ENCODE measurements at regions not wholly inside any gene's neighbourhood (a gene's known extent, or its start where the extent isn't known, plus 50 kb on each side); places are given as distances from the start of the nearest gene placed in this dataset.

DNA sequence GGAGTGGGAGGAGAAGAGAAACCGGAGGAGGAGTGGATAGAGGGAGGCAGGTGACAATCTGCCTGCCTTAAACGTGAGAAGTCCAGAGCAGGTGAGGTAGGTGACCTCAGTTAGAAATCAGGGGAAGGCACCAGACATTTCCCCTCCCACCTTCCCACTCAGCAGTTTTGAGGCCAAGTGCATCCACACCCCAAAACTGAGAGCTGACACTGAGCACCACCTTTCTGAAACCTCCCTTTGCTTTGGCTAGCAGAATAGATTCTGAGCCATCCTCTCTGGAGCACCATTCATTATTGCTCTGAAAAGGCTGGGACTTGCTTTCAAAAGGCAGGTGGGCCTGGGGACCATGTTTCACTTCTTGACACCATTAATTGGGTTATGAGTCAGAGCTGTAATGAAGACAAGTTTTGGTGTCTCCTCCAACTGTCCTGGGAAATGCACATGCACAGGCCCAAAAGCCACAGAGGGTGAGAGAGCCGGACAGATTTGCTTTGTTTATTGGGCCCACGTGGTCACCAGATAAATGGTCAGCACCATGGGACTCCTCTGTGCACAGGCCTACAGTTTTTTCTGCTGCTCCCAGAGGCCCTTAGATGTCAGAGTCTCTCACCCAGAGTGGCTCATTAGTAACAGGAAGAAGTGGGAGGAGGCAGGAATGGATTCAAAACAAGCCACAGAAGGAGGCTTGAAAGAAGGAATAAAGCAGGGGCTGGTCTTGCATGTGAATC, 314.7 kb downstream of the TLE1 start:
- Histone ChIP-seq H3K4me1 (ENCODE audit: control insufficient read depth, insufficient read depth, low read length) (peaks cover 22% of the 10 kb centered on the region), H3K36me3 (ENCODE audit: control insufficient read depth, insufficient read depth, low read length) (no peaks in the 10 kb centered on the region), H3K4me3 (ENCODE audit: low read depth, low read length) (no peak overlapping the region), H3K27me3 (ENCODE audit: control insufficient read depth, insufficient read depth, low read length) (no peaks in the 10 kb centered on the region), H3K27ac (ENCODE audit: low read depth, low read length) (no peak overlapping the region), H3K9ac (ENCODE audit: low read depth, low read length) (no peak overlapping the region), H3K9me3 (ENCODE audit: control insufficient read depth, insufficient read depth, low read length) (no peaks in the 10 kb centered on the region)

GRCh38 chr9:81373294-81373693, 316.1 kb downstream of the TLE1 start:
- no peaks in the 10 kb centered on the region for H3K9me3 ChIP-seq (ENCODE audit: control insufficient read depth, insufficient read depth, low read length)
- no peak overlapping the region for H3K4me3 ChIP-seq (ENCODE audit: low read depth, low read length)
- H3K9ac ChIP-seq (ENCODE audit: low read depth, low read length), result no peak overlapping the region
- no peak overlapping the region for H3K27ac ChIP-seq (ENCODE audit: low read depth, low read length)
- H3K36me3 ChIP-seq (ENCODE audit: control insufficient read depth, insufficient read depth, low read length), result no peaks in the 10 kb centered on the region
- peaks cover 22% of the 10 kb centered on the region for H3K4me1 ChIP-seq (ENCODE audit: control insufficient read depth, insufficient read depth, low read length)
- H3K27me3 ChIP-seq (ENCODE audit: control insufficient read depth, insufficient read depth, low read length), result no peaks in the 10 kb centered on the region

- H3K9ac ChIP-seq (ENCODE audit: low read depth, low read length), result no peak overlapping the region
- peaks cover 22% of the 10 kb centered on the region for H3K4me1 ChIP-seq (ENCODE audit: control insufficient read depth, insufficient read depth, low read length)
- H3K9me3 ChIP-seq (ENCODE audit: control insufficient read depth, insufficient read depth, low read length), result no peaks in the 10 kb centered on the region
- H3K36me3 ChIP-seq (ENCODE audit: control insufficient read depth, insufficient read depth, low read length), result no peaks in the 10 kb centered on the region
- H3K4me3 ChIP-seq (ENCODE audit: low read depth, low read length), result no peak overlapping the region
- no peaks in the 10 kb centered on the region for H3K27me3 ChIP-seq (ENCODE audit: control insufficient read depth, insufficient read depth, low read length)
- peak overlapping the region; percentile 12 for H3K27ac ChIP-seq (ENCODE audit: low read depth, low read length)
Observed at GRCh38 chr9:81372628-81373191, 316.6 kb downstream of the TLE1 start.

- Histone ChIP-seq H3K36me3 (ENCODE audit: control insufficient read depth, insufficient read depth, low read length) (no peaks in the 10 kb centered on the region), H3K4me3 (ENCODE audit: low read depth, low read length) (no peak overlapping the region), H3K4me1 (ENCODE audit: control insufficient read depth, insufficient read depth, low read length) (peaks cover 22% of the 10 kb centered on the region), H3K9ac (ENCODE audit: low read depth, low read length) (no peak overlapping the region), H3K27me3 (ENCODE audit: control insufficient read depth, insufficient read depth, low read length) (no peaks in the 10 kb centered on the region), H3K9me3 (ENCODE audit: control insufficient read depth, insufficient read depth, low read length) (no peaks in the 10 kb centered on the region), H3K27ac (ENCODE audit: low read depth, low read length) (peak overlapping the region; percentile 43)
Observed at GRCh38 chr9:81371824-81372223, 317.5 kb downstream of the TLE1 start.

DNA sequence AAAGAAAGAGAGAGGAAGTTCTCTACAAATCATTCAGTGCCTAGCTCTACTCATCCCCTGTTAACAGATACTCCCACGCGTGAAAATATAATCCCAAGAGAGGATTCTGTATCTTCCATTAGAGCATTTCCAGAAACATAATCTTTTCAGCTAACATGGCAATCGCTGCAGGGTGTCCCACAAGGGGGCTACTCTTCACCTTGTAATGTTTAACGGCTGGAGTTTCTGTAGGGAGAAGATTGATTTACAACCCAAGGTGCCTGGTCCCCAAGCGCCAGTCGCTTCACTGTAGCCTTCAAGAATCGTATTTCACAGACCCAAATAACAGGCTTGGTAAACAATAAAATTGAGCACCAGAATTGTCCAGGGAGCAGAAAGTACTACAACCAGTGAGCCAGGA, 318.7 kb downstream of the TLE1 start:
- no peak overlapping the region for H3K27ac ChIP-seq (ENCODE audit: low read depth, low read length)
- H3K9ac ChIP-seq (ENCODE audit: low read depth, low read length), result no peak overlapping the region
- no peak overlapping the region for H3K4me3 ChIP-seq (ENCODE audit: low read depth, low read length)
- no peaks in the 10 kb centered on the region for H3K9me3 ChIP-seq (ENCODE audit: control insufficient read depth, insufficient read depth, low read length)
- no peaks in the 10 kb centered on the region for H3K36me3 ChIP-seq (ENCODE audit: control insufficient read depth, insufficient read depth, low read length)
- H3K27me3 ChIP-seq (ENCODE audit: control insufficient read depth, insufficient read depth, low read length), result no peaks in the 10 kb centered on the region
- H3K4me1 ChIP-seq (ENCODE audit: control insufficient read depth, insufficient read depth, low read length), result peaks cover 22% of the 10 kb centered on the region

GRCh38 chr9:81370096-81370495, 319.3 kb downstream of the TLE1 start:
- H3K27ac ChIP-seq (ENCODE audit: low read depth, low read length), result no peak overlapping the region
- no peak overlapping the region for H3K4me3 ChIP-seq (ENCODE audit: low read depth, low read length)
- H3K4me1 ChIP-seq (ENCODE audit: control insufficient read depth, insufficient read depth, low read length), result peaks cover 19% of the 10 kb centered on the region
- H3K9me3 ChIP-seq (ENCODE audit: control insufficient read depth, insufficient read depth, low read length), result no peaks in the 10 kb centered on the region
- no peaks in the 10 kb centered on the region for H3K36me3 ChIP-seq (ENCODE audit: control insufficient read depth, insufficient read depth, low read length)
- H3K9ac ChIP-seq (ENCODE audit: low read depth, low read length), result no peak overlapping the region
- no peaks in the 10 kb centered on the region for H3K27me3 ChIP-seq (ENCODE audit: control insufficient read depth, insufficient read depth, low read length)

DNA sequence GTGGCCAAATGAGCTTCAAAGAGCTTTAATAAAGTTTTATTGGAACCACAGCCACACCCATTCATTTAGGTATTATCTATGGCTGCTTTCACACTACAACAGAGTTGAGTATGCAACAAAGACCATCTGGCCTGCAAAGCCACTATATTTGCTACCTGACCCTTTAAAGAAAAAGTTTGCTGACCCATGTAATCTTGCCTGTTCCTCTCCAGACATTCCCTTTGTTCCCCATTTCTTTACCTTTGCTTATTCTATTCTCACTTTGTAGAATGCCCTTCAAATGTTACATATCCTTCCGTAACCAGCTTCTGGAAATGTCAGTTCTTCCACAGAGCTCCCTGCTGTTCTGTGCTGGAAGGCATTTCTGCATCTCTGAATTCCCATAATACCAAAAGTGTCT, 320.2 kb downstream of the TLE1 start:
- H3K27me3 ChIP-seq (ENCODE audit: control insufficient read depth, insufficient read depth, low read length), result no peaks in the 10 kb centered on the region
- H3K36me3 ChIP-seq (ENCODE audit: control insufficient read depth, insufficient read depth, low read length), result no peaks in the 10 kb centered on the region

DNA sequence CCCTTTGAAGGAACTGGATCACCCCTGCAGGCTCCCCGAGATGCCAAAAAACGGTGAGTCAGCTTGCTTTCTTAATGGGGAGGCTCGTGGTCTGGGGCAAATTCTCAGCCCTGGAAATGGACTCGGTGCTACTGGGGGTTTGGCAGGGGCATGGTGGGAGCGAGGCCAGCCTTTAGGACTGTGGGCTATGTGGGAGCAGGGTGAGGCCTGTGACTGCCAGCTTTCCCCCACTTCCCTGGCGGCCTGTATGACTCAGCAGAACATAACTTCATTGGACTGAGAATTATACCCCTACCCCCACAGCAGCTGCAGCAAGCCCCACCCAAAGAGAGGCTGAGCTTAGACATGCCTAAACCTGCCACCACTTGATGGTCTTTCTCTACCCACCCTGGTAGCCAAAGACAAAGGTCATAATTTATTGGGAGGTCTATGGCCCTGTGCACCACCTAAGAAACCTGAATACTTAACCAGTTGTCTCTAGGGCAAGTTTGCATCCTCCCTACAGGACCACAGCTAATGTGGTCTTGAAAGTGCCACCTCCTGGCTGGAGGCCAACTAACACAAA, 325.3 kb downstream of the TLE1 start:
- Histone ChIP-seq H3K9ac (ENCODE audit: low read depth, low read length) (no peak overlapping the region), H3K4me3 (ENCODE audit: low read depth, low read length) (no peak overlapping the region), H3K4me1 (ENCODE audit: control insufficient read depth, insufficient read depth, low read length) (no peaks in the 10 kb centered on the region), H3K9me3 (ENCODE audit: control insufficient read depth, insufficient read depth, low read length) (no peaks in the 10 kb centered on the region), H3K36me3 (ENCODE audit: control insufficient read depth, insufficient read depth, low read length) (no peaks in the 10 kb centered on the region), H3K27ac (ENCODE audit: low read depth, low read length) (no peak overlapping the region), H3K27me3 (ENCODE audit: control insufficient read depth, insufficient read depth, low read length) (no peaks in the 10 kb centered on the region)

More for the DNA sequence above, 320.2 kb downstream of the TLE1 start:
- Histone ChIP-seq H3K4me3 (ENCODE audit: low read depth, low read length) (no peak overlapping the region), H3K27ac (ENCODE audit: low read depth, low read length) (no peak overlapping the region), H3K4me1 (ENCODE audit: control insufficient read depth, insufficient read depth, low read length) (peaks cover 13% of the 10 kb centered on the region), H3K9me3 (ENCODE audit: control insufficient read depth, insufficient read depth, low read length) (no peaks in the 10 kb centered on the region), H3K9ac (ENCODE audit: low read depth, low read length) (no peak overlapping the region)

GRCh38 chr9:81361296-81361695, 328.1 kb downstream of the TLE1 start:
- no peak overlapping the region for H3K9ac ChIP-seq (ENCODE audit: low read depth, low read length)
- no peaks in the 10 kb centered on the region for H3K36me3 ChIP-seq (ENCODE audit: control insufficient read depth, insufficient read depth, low read length)
- no peak overlapping the region for H3K4me3 ChIP-seq (ENCODE audit: low read depth, low read length)
- no peaks in the 10 kb centered on the region for H3K4me1 ChIP-seq (ENCODE audit: control insufficient read depth, insufficient read depth, low read length)
- H3K27me3 ChIP-seq (ENCODE audit: control insufficient read depth, insufficient read depth, low read length), result no peaks in the 10 kb centered on the region
- H3K27ac ChIP-seq (ENCODE audit: low read depth, low read length), result no peak overlapping the region
- H3K9me3 ChIP-seq (ENCODE audit: control insufficient read depth, insufficient read depth, low read length), result no peaks in the 10 kb centered on the region

DNA sequence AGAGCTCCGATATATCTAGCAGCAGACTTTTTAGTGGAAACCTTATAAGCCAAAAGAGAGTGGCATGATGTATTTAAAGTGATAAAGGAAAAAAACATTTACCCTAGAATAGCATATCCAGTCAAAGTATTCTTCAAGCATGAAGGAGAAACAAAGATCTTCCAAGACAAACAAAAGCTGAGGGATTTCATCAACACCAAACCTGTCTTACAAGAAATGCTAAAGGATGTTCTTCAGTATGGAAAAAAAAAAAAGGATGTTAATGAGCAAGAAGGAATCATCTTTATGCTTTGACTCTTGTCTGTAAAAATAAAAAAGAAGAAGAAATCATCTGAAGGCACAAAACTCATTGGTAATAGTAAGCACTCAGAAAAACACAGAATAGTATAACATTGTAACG, 338.2 kb downstream of the TLE1 start:
- H3K9me3 ChIP-seq (ENCODE audit: control insufficient read depth, insufficient read depth, low read length), result no peaks in the 10 kb centered on the region
- H3K4me3 ChIP-seq (ENCODE audit: low read depth, low read length), result no peak overlapping the region
- H3K9ac ChIP-seq (ENCODE audit: low read depth, low read length), result no peak overlapping the region
- H3K27ac ChIP-seq (ENCODE audit: low read depth, low read length), result no peak overlapping the region
- no peaks in the 10 kb centered on the region for H3K36me3 ChIP-seq (ENCODE audit: control insufficient read depth, insufficient read depth, low read length)
- no peaks in the 10 kb centered on the region for H3K27me3 ChIP-seq (ENCODE audit: control insufficient read depth, insufficient read depth, low read length)
- H3K4me1 ChIP-seq (ENCODE audit: control insufficient read depth, insufficient read depth, low read length), result 0 out of 2 replicates have a peak, but pooled peaks cover 5% of the 10 kb centered on the region

GRCh38 chr9:81344366-81344765, 345.0 kb downstream of the TLE1 start:
- no peak overlapping the region for H3K4me3 ChIP-seq (ENCODE audit: low read depth, low read length)
- no peak overlapping the region for H3K9ac ChIP-seq (ENCODE audit: low read depth, low read length)
- no peaks in the 10 kb centered on the region for H3K36me3 ChIP-seq (ENCODE audit: control insufficient read depth, insufficient read depth, low read length)
- H3K27ac ChIP-seq (ENCODE audit: low read depth, low read length), result no peak overlapping the region
- H3K9me3 ChIP-seq (ENCODE audit: control insufficient read depth, insufficient read depth, low read length), result no peaks in the 10 kb centered on the region
- H3K4me1 ChIP-seq (ENCODE audit: control insufficient read depth, insufficient read depth, low read length), result 0 out of 2 replicates have a peak, but pooled peaks cover 5% of the 10 kb centered on the region
- no peaks in the 10 kb centered on the region for H3K27me3 ChIP-seq (ENCODE audit: control insufficient read depth, insufficient read depth, low read length)
